K562 (cell line): ENCODE measurements at regions not wholly inside any gene's neighbourhood (a gene's known extent, or its start where the extent isn't known, plus 50 kb on each side); places are given as distances from the start of the nearest gene placed in this dataset.

Experiments used
- ARHGAP35 ChIP-seq: fragments of 450-650 bp; IDR thresholded peaks from 2 replicates; pipeline ENCODE4 v1.6.1; 2018; ENCODE audit not compliant: partially characterized antibody
- BRCA1 ChIP-seq, 2 experiments: fragments of 450-650 bp in 1 of 2; sonication (generic) in 1 of 2; formaldehyde crosslinking in 1 of 2; IDR thresholded peaks; 2 replicates each; pipeline versions ENCODE4 v1.5.0 to v1.6.1; 2017 to 2020; ENCODE audit warnings: mild to moderate bottlenecking in 1 of 2, missing genetic modification reagents in 1 of 2
- ELF1 ChIP-seq: fragments of 200-800 bp; sonication (Bioruptor generic); IDR thresholded peaks from 2 replicates; pipeline ENCODE4 v1.6.1; 2016; ENCODE audit warnings: missing genetic modification characterization, missing compliant biosample characterization
- ETS1 ChIP-seq: conservative IDR thresholded peaks from 2 replicates; pipeline ENCODE4 v1.6.1; 2011; ENCODE audit warnings: low read depth, mild to moderate bottlenecking, low read length; ENCODE audit not compliant: control insufficient read depth
- EZH2 ChIP-seq: IDR thresholded peaks from 2 replicates; pipeline ENCODE4 v1.6.1; 2012; ENCODE audit warnings: low read depth, mild to moderate bottlenecking, inconsistent platforms, low read length, borderline replicate concordance
- HNRNPH1 ChIP-seq: fragments of 200-400 bp; formaldehyde crosslinking; optimal IDR thresholded peaks from 2 replicates; pipeline ENCODE3; 2017; ENCODE audit warnings: low read depth, mild to moderate bottlenecking, low read length, moderate library complexity
- MECOM ChIP-seq: fragments of 250-450 bp; sonication (Bioruptor Pico); IDR thresholded peaks from 2 replicates; pipeline ENCODE4 v1.8.0; 2022; ENCODE audit warnings: inconsistent platforms
- NFRKB ChIP-seq: fragments of 450-650 bp; IDR thresholded peaks from 2 replicates; pipeline ENCODE4 v1.6.1; 2016; ENCODE audit warnings: low read depth
- NFYB ChIP-seq: IDR thresholded peaks from 2 replicates; pipeline ENCODE4 v1.6.1; 2011; ENCODE audit warnings: mild to moderate bottlenecking, moderate library complexity; ENCODE audit not compliant: insufficient read length; ENCODE audit errors: extremely low read depth
- RBM34 ChIP-seq: fragments of 200-400 bp; formaldehyde crosslinking; IDR thresholded peaks from 2 replicates; pipeline ENCODE4 v1.6.1; 2018; ENCODE audit warnings: low read length, borderline replicate concordance; ENCODE audit not compliant: insufficient read depth
- RHOXF2B ChIP-seq: fragments of 250-450 bp; sonication (Bioruptor Pico); conservative IDR thresholded peaks from 2 replicates; pipeline ENCODE4 v1.5.1; 2021
- SP1 ChIP-seq: sonication (generic); formaldehyde crosslinking; IDR thresholded peaks from 2 replicates; pipeline ENCODE4 v1.8.1; 2022; ENCODE audit warnings: mild to moderate bottlenecking, missing genetic modification reagents
- SP2 ChIP-seq: IDR thresholded peaks from 2 replicates; pipeline ENCODE4 v1.6.1; 2011; ENCODE audit warnings: mild to moderate bottlenecking, low read depth, low read length, moderate library complexity; ENCODE audit not compliant: poor library complexity, severe bottlenecking; ENCODE audit errors: extremely low read depth
- THRAP3 ChIP-seq: fragments of 450-650 bp; IDR thresholded peaks from 2 replicates; pipeline ENCODE4 v1.6.1; 2016; ENCODE audit warnings: mild to moderate bottlenecking, inconsistent platforms, borderline replicate concordance
- ZNF184 ChIP-seq: sonication (generic); formaldehyde crosslinking; IDR thresholded peaks from 2 replicates; pipeline ENCODE4 v1.5.0; 2020; ENCODE audit warnings: missing genetic modification reagents
- ZNF586 ChIP-seq: fragments of 450-650 bp; formaldehyde crosslinking; conservative IDR thresholded peaks from 2 replicates; pipeline ENCODE4 v1.4.0; 2020; ENCODE audit warnings: mild to moderate bottlenecking, moderate library complexity
- ZNF589 ChIP-seq: fragments of 200-800 bp; sonication (Bioruptor generic); IDR thresholded peaks from 2 replicates; pipeline ENCODE4 v1.6.1; 2016; ENCODE audit warnings: low read depth, missing genetic modification characterization, missing compliant biosample characterization
- ZNF668 ChIP-seq: fragments of 250-450 bp; sonication (Bioruptor Pico); IDR thresholded peaks from 2 replicates; pipeline ENCODE4 v1.8.0; 2022; ENCODE audit warnings: mild to moderate bottlenecking, inconsistent platforms
- ZNF76 ChIP-seq: fragments of 250-450 bp; sonication (Bioruptor Pico); IDR thresholded peaks from 2 replicates; pipeline ENCODE4 v1.4.0; 2020; ENCODE audit warnings: mild to moderate bottlenecking, moderate library complexity, borderline replicate concordance
- TF ChIP-seq, protein P1 (sequence below): fragments of 450-650 bp; formaldehyde crosslinking; IDR thresholded peaks from 2 replicates; pipeline ENCODE4 v1.4.0; 2022; ENCODE audit warnings: missing genetic modification characterization
- TF ChIP-seq, protein P2 (sequence below), 2 experiments: fragments of 200-800 bp in 1 of 2; sonication (Bioruptor generic) in 1 of 2; sonication (generic) in 1 of 2; formaldehyde crosslinking in 1 of 2; IDR thresholded peaks in 1 of 2; conservative IDR thresholded peaks in 1 of 2; 2 replicates each; pipeline versions ENCODE4 v1.5.0 to v1.6.1; 2016 to 2020; ENCODE audit warnings: missing compliant biosample characterization in 1 of 2, missing genetic modification characterization in 1 of 2, missing genetic modification reagents in 1 of 2
- TF ChIP-seq, protein P3 (sequence below): sonication (generic); formaldehyde crosslinking; IDR thresholded peaks from 2 replicates; pipeline ENCODE4 v1.8.0; 2022; ENCODE audit warnings: missing genetic modification reagents, mild to moderate bottlenecking, moderate library complexity, borderline replicate concordance

DNA sequence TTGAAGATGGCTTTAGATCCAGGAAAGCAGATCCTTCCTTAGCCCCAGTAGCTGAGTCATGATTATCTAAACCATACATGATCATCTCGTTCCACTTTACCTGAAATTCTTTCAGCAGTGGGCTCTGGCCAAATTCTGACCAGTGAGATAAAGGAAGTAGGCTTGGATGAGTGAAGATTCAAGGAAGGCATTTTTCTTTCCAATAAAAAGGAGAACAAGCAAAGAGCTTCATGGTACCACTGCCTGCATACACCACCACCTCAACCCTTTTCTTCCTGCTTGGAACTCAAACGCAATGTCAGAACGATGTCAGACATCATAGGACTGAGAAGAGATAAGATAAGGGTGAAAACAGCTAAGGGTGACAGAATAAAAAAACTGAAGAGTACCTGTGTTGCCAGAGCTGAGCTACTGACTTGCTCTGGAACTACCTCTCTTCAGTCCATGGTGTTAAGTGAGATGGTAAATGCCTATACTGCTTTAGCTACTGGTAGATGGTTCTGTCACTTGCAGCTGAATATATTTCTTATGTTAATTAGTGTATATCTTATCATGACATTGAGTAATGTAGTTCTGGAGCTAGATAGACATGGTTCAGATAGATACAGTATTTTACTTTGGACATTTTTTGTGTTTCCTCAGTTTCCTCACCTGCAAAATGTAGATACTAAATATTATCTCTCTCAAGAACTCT, 58.7 kb upstream of the ACVR1 start (continued):
- TF ChIP-seq, protein P1, sequence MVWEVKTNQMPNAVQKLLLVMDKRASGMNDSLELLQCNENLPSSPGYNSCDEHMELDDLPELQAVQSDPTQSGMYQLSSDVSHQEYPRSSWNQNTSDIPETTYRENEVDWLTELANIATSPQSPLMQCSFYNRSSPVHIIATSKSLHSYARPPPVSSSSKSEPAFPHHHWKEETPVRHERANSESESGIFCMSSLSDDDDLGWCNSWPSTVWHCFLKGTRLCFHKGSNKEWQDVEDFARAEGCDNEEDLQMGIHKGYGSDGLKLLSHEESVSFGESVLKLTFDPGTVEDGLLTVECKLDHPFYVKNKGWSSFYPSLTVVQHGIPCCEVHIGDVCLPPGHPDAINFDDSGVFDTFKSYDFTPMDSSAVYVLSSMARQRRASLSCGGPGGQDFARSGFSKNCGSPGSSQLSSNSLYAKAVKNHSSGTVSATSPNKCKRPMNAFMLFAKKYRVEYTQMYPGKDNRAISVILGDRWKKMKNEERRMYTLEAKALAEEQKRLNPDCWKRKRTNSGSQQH (CRISPR knock-in tag): no peak
- TF ChIP-seq BRCA1 (IDR thresholded peaks at IDR 0.05) (no peak), BRCA1 (CRISPR knock-in tag; IDR thresholded peaks at IDR 0.05) (no peak), ZNF586 (no peak), MECOM (peak; percentile 36; the same call in 1 of the 2 replicates), NFRKB (no peak), ZNF184 (no peak), RBM34 (no peak), NFYB (no peak), SP2 (no peak), RHOXF2B (CRISPR knock-in tag) (no peak), SP1 (no peak), ARHGAP35 (no peak), ZNF76 (CRISPR knock-in tag) (no peak), ELF1 (tag) (no peak; the same call in 1 of the 2 replicates), HNRNPH1 (no peak), ZNF589 (CRISPR knock-in tag) (no peak), EZH2 (no peak), THRAP3 (no peak), ZNF668 (no peak), ETS1 (no peak)
- TF ChIP-seq, protein P2, sequence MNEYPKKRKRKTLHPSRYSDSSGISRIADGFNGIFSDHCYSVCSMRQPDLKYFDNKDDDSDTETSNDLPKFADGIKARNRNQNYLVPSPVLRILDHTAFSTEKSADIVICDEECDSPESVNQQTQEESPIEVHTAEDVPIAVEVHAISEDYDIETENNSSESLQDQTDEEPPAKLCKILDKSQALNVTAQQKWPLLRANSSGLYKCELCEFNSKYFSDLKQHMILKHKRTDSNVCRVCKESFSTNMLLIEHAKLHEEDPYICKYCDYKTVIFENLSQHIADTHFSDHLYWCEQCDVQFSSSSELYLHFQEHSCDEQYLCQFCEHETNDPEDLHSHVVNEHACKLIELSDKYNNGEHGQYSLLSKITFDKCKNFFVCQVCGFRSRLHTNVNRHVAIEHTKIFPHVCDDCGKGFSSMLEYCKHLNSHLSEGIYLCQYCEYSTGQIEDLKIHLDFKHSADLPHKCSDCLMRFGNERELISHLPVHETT (CRISPR knock-in tag; conservative IDR thresholded peaks at IDR 0.05 in 1 of 2, IDR thresholded peaks at IDR 0.05 in 1 of 2): no peak
- TF ChIP-seq, protein P3, sequence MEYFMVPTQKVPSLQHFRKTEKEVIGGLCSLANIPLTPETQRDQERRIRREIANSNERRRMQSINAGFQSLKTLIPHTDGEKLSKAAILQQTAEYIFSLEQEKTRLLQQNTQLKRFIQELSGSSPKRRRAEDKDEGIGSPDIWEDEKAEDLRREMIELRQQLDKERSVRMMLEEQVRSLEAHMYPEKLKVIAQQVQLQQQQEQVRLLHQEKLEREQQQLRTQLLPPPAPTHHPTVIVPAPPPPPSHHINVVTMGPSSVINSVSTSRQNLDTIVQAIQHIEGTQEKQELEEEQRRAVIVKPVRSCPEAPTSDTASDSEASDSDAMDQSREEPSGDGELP: no peak
